CD14-positive monocyte (primary cell): ENCODE measurements at regions not wholly inside any gene's neighbourhood (a gene's known extent, or its start where the extent isn't known, plus 50 kb on each side); places are given as distances from the start of the nearest gene placed in this dataset.
"Not testable (repeated sequence)": the region's sequence is repeated elsewhere in the genome, so short reads cannot be mapped to it uniquely, and the experiment has no call there.

Source experiments
- DNase-seq, 3 donors: peaks; one replicate each; pipeline ENCODE4 v3.0.0-alpha.2; 2011 to 2022
- H2AFZ ChIP-seq: 2 replicates; pipeline ENCODE4 v1.6.0; 2012; ENCODE audit warnings: mild to moderate bottlenecking, low read depth, low read length, inconsistent platforms; ENCODE audit not compliant: insufficient read depth, poor library complexity, severe bottlenecking
- H3K27ac ChIP-seq, 2 donors: 1 replicate in 1 of 2; 2 replicates in 1 of 2; pipeline ENCODE4 v1.5.1; 2012 to 2013; ENCODE audit warnings: low read length in 2 of 2, control low read depth in 1 of 2, inconsistent platforms in 1 of 2, low read depth in 1 of 2, mild to moderate bottlenecking in 1 of 2
- H3K27me3 ChIP-seq, 2 donors: one replicate each; pipeline versions ENCODE4 v1.6.0 to v1.6.1; 2011 to 2013; ENCODE audit warnings: low read length in 2 of 2; ENCODE audit not compliant: control insufficient read depth in 2 of 2, insufficient read depth in 2 of 2
- H3K36me3 ChIP-seq, 2 donors: replicated peaks in 1 of 2; 1 replicate in 1 of 2; 2 replicates in 1 of 2; pipeline versions ENCODE4 v1.5.1 to v1.6.1; 2012 to 2013; ENCODE audit warnings: low read length in 2 of 2, control low read depth in 1 of 2, inconsistent platforms in 1 of 2, mild to moderate bottlenecking in 1 of 2; ENCODE audit not compliant: insufficient read depth in 2 of 2, control insufficient read depth in 1 of 2
- H3K4me1 ChIP-seq, 2 donors: 1 replicate in 1 of 2; 2 replicates in 1 of 2; pipeline versions ENCODE4 v1.5.1 to v1.6.1; 2012 to 2013; ENCODE audit warnings: low read length in 2 of 2, control low read depth in 1 of 2, inconsistent platforms in 1 of 2, mild to moderate bottlenecking in 1 of 2, moderate library complexity in 1 of 2; ENCODE audit not compliant: insufficient read depth in 2 of 2, control insufficient read depth in 1 of 2
- H3K4me2 ChIP-seq: replicated peaks from 2 replicates; pipeline ENCODE3; 2012; ENCODE audit warnings: low read length, moderate library complexity, mild to moderate bottlenecking; ENCODE audit not compliant: poor library complexity, severe bottlenecking; ENCODE audit errors: extremely low read depth
- H3K4me3 ChIP-seq, 3 experiments: fragments of 200-600 bp in 1 of 3; sonication (generic) in 1 of 3; replicated peaks in 1 of 3; 1 replicate in 2 of 3; 2 replicates in 1 of 3; pipeline ENCODE4 v1.5.1; 2011 to 2013; ENCODE audit warnings: low read length in 3 of 3, mild to moderate bottlenecking in 3 of 3, control low read depth in 2 of 3, low read depth in 2 of 3, inconsistent platforms in 1 of 3, moderate library complexity in 1 of 3
- H3K79me2 ChIP-seq: 2 replicates; pipeline ENCODE4 v1.6.0; 2012; ENCODE audit warnings: mild to moderate bottlenecking, control low read depth, inconsistent platforms, low read length, moderate library complexity; ENCODE audit not compliant: insufficient read depth
- H3K9ac ChIP-seq: 2 replicates; pipeline ENCODE4 v1.6.0; 2017; ENCODE audit warnings: low read length, mild to moderate bottlenecking; ENCODE audit not compliant: insufficient read depth, poor library complexity, severe bottlenecking
- H3K9me3 ChIP-seq, 2 donors: replicated peaks in 1 of 2; 1 replicate in 1 of 2; 2 replicates in 1 of 2; pipeline versions ENCODE4 v1.5.1 to v1.6.1; 2012 to 2013; ENCODE audit warnings: low read length in 2 of 2, control low read depth in 1 of 2; ENCODE audit not compliant: control insufficient read depth in 1 of 2, insufficient read depth in 1 of 2
- H4K20me1 ChIP-seq: 2 replicates; pipeline ENCODE4 v1.6.0; 2012; ENCODE audit warnings: mild to moderate bottlenecking, low read length, control low read depth, moderate library complexity; ENCODE audit not compliant: insufficient read depth
- H3K27ac Mint-ChIP-seq, 7 donors: one replicate each; pipeline ENCODE4 v1.8.0; 2020; ENCODE audit warnings: mild to moderate bottlenecking in 7 of 7, mixed read lengths in 7 of 7, moderate library complexity in 6 of 7, inconsistent platforms in 2 of 7
- H3K27me3 Mint-ChIP-seq, 3 donors: one replicate each; pipeline ENCODE4 v1.8.0; 2021 to 2022; ENCODE audit warnings: low read depth in 3 of 3, mild to moderate bottlenecking in 3 of 3, mixed read lengths in 3 of 3, moderate library complexity in 3 of 3, inconsistent platforms in 1 of 3
- H3K36me3 Mint-ChIP-seq, 2 donors: one replicate each; pipeline ENCODE4 v1.8.0; 2020; ENCODE audit warnings: mixed read lengths in 2 of 2, inconsistent platforms in 1 of 2, mild to moderate bottlenecking in 1 of 2
- H3K4me1 Mint-ChIP-seq: one replicate; pipeline ENCODE4 v1.8.0; 2020; ENCODE audit warnings: mild to moderate bottlenecking, mixed read lengths
- H3K4me3 Mint-ChIP-seq, 2 donors: one replicate each; pipeline ENCODE4 v1.8.0; 2020; ENCODE audit warnings: mild to moderate bottlenecking in 2 of 2, mixed read lengths in 2 of 2, moderate library complexity in 1 of 2
- H3K9me3 Mint-ChIP-seq, 7 donors: one replicate each; pipeline ENCODE4 v1.8.0; 2020 to 2022; ENCODE audit warnings: mixed read lengths in 7 of 7, mild to moderate bottlenecking in 6 of 7, moderate library complexity in 6 of 7, inconsistent platforms in 2 of 7
- CTCF ChIP-seq: fragments of 200-600 bp; IDR thresholded peaks from one replicate; pipeline ENCODE4 v1.8.0; 2022; ENCODE audit warnings: antibody characterized with exemption, mild to moderate bottlenecking
- WGBS: methylation state at CpG from one replicate; pipeline ENCODE4 v1.1.5; 2013; ENCODE audit warnings: missing lambda C conversion rate; ENCODE audit not compliant: insufficient coverage; 5-methylcytosine and 5-hydroxymethylcytosine counted together
- intact Hi-C, 2 donors: fragments of 100-400 bp; cut with micrococcal nuclease; formaldehyde crosslinking; loops; one replicate each; pipeline versions ENCODE4 v1.15.0 to v1.15.1; 2023

- Histone ChIP-seq H3K36me3 (no peaks in the 10 kb centered on the region), H2AFZ (no peak overlapping the region), H3K9me3 (no peaks in the 10 kb centered on the region), H3K9ac (no peak overlapping the region), H3K27me3 (no peaks in the 10 kb centered on the region), H4K20me1 (no peaks in the 10 kb centered on the region), H3K4me3 (no peak overlapping the region), H3K27ac (no peak overlapping the region), H3K4me1 (no peaks in the 10 kb centered on the region), H3K79me2 (no peaks in the 10 kb centered on the region), H3K4me2 (no peak overlapping the region)
- Mint-ChIP-seq H3K4me1 (no peaks in the 10 kb centered on the region), H3K27ac (no peak overlapping the region), H3K9me3 (peaks cover 0 to 5% (median 0%) of the 10 kb centered on the region in 7 donors), H3K36me3 (no peaks in the 10 kb centered on the region), H3K27me3 (peaks cover 0 to 3% (median 2%) of the 10 kb centered on the region in 3 donors), H3K4me3 (no peak overlapping the region)
- TF ChIP-seq CTCF: no peak
- intact Hi-C loops: no loop called here
- DNase-seq: no peak
- WGBS: no CpG with 5 or more reads among the region's 2 CpGs
These were observed 690.7 kb upstream of the ZNF385D start for GRCh38 chr3:22441711-22442110.

- no peaks in the 10 kb centered on the region for H3K27me3 ChIP-seq
- H3K4me3 ChIP-seq: no peak overlapping the region
- no peak overlapping the region for H3K27ac Mint-ChIP-seq
- H3K4me1 ChIP-seq: no peaks in the 10 kb centered on the region
- H3K9me3 ChIP-seq: no peaks in the 10 kb centered on the region
- no peak overlapping the region for H3K4me2 ChIP-seq
- H3K4me1 Mint-ChIP-seq: no peaks in the 10 kb centered on the region
- no peak for TF ChIP-seq CTCF
- no peaks in the 10 kb centered on the region for H4K20me1 ChIP-seq
- no peak overlapping the region for H3K27ac ChIP-seq
- no peaks in the 10 kb centered on the region for H3K36me3 Mint-ChIP-seq
- 100% methylated on average over 2 of the region's 3 CpGs for WGBS
- H3K9me3 Mint-ChIP-seq: peaks cover 0 to 6% (median 3%) of the 10 kb centered on the region in 7 donors
- intact Hi-C loops: no loop called here
- no peak overlapping the region for H3K9ac ChIP-seq
- no peak overlapping the region for H2AFZ ChIP-seq
- DNase-seq: no peak
- no peak overlapping the region for H3K4me3 Mint-ChIP-seq
- peaks cover 0 to 3% (median 2%) of the 10 kb centered on the region in 3 donors for H3K27me3 Mint-ChIP-seq
- H3K79me2 ChIP-seq: no peaks in the 10 kb centered on the region
- H3K36me3 ChIP-seq: no peaks in the 10 kb centered on the region
These were observed 692.7 kb upstream of the ZNF385D start for GRCh38 chr3:22443571-22444233.

- H3K4me3 ChIP-seq, intact Hi-C loops, H3K36me3 Mint-ChIP-seq, H3K27me3 Mint-ChIP-seq, H3K79me2 ChIP-seq, H3K9me3 Mint-ChIP-seq, H3K4me2 ChIP-seq, H2AFZ ChIP-seq, H3K27ac Mint-ChIP-seq, DNase-seq, H3K4me1 Mint-ChIP-seq, H4K20me1 ChIP-seq, H3K4me3 Mint-ChIP-seq, H3K4me1 ChIP-seq, H3K27ac ChIP-seq, H3K27me3 ChIP-seq, H3K36me3 ChIP-seq, H3K9ac ChIP-seq, H3K9me3 ChIP-seq: not testable (repeated sequence)
- no CpG with 5 or more reads among the region's 2 CpGs for WGBS
These were observed 694.3 kb upstream of the ZNF385D start for GRCh38 chr3:22445336-22445735.
